GM12891 (cell line): ENCODE measurements at regions not wholly inside any gene's neighbourhood (a gene's known extent, or its start where the extent isn't known, plus 50 kb on each side); places are given as distances from the start of the nearest gene placed in this dataset.

Source experiments
- PAX5 ChIP-seq: IDR thresholded peaks from 2 replicates; pipeline ENCODE4 v1.6.1; 2011; ENCODE audit warnings: low read length, moderate library complexity, mild to moderate bottlenecking; ENCODE audit not compliant: insufficient read depth, severe bottlenecking
- POLR2A ChIP-seq: IDR thresholded peaks from 2 replicates; pipeline ENCODE4 v1.6.1; 2011; ENCODE audit warnings: low read depth, low read length, control low read depth
- POLR2AphosphoS5 ChIP-seq: IDR thresholded peaks from 2 replicates; pipeline ENCODE4 v1.6.1; 2011; ENCODE audit warnings: low read depth, low read length, control low read depth

- no peak for TF ChIP-seq POLR2A
- no peak for TF ChIP-seq POLR2AphosphoS5
- no peak for TF ChIP-seq PAX5
These were observed 240.3 kb upstream of the TMPO start for GRCh38 chr12:98275131-98275475.
